Muscle of back (tissue), 3 donors: ENCODE measurements at regions not wholly inside any gene's neighbourhood (a gene's known extent, or its start where the extent isn't known, plus 50 kb on each side); places are given as distances from the start of the nearest gene placed in this dataset.
"Not testable (repeated sequence)": the region's sequence is repeated elsewhere in the genome, so short reads cannot be mapped to it uniquely, and the experiment has no call there.

ENCODE experiments used
- DNase-seq, 3 donors: peaks; one replicate each; pipeline versions ENCODE4 v3.0.0 to v3.0.0-alpha.2; 2013

DNA sequence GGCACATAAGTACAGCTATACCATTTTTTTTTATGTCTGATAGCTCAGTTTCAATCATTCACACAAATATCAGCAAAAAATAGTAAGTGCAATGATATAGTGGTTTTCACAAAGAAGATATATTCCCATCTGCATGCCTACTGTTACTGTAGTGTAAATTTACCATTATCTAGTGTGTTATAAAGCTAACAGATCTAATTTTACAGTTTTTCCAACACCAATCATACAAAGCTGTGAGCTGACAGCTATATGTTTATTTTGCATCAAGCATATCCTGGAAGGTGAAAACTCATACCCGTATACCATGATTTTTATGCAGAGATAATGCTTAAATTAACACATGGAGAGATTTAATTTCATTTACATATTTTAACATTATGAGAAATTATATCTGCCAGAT is 89.9 kb upstream of the HAPLN1 start:
- no peak for DNase-seq

DNA sequence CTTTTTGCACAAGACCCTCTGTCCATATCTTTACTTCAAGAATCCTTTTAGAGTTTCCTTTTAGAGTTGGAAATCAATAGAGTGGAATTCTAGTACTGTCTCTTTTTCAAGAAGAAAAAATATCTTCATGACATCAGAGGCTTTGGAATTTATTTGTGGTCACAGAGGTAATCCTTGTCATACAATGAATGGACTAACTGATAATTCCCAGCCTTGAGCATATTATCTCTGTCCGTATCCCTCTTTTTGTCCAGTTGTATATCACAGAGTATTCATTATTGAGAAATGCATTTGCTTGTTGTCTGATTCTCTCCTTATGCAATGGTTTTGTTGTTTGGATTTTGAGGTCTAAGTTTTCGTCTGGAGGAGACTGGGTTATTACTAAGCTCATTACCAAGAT is 82.0 kb upstream of the HAPLN1 start:
- no peak for DNase-seq

DNA sequence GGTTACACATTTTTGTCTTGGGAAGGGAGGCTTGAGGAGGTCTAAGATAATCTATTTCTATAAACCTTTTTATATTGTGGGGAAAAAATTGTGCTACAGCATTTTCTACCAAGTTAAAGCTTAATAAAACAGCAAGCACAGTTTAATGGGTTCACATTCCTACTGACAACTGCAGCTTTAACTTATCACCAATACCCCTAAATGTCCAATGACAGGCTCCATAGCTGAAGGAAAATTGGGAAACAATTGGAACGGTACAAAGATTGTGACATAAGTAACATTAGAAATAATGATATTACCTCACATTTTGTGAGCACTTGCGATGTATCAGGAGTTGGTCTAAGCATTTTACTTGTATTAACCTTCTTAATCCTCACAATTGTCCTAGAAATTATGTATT is 79.5 kb upstream of the HAPLN1 start:
- DNase-seq, result no peak

DNA sequence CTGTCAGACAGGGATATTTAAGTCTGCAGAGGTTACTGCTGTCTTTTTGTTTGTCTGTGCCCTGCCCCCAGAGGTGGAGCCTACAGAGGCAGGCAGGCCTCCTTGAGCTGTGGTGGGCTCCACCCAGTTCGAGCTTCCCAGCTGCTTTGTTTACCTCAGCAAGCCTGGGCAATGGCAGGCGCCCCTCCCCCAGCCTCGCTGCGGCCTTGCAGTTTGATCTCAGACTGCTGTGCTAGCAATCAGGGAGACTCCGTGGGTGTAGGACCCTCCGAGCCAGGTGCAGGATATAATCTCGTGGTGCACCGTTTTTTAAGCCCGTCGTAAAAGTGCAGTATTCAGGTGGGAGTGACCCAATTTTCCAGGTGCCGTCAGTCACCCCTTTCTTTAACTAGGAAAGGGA is 78.4 kb upstream of the HAPLN1 start:
- not testable (repeated sequence) for DNase-seq

- DNase-seq, result no peak
These were observed 68.7 kb upstream of the HAPLN1 start for GRCh38 chr5:83789371-83789770.

GRCh38 chr5:83787631-83788030 is 67.0 kb upstream of the HAPLN1 start:
- DNase-seq, result peak in 1 of 3 donors; percentile 5

DNA sequence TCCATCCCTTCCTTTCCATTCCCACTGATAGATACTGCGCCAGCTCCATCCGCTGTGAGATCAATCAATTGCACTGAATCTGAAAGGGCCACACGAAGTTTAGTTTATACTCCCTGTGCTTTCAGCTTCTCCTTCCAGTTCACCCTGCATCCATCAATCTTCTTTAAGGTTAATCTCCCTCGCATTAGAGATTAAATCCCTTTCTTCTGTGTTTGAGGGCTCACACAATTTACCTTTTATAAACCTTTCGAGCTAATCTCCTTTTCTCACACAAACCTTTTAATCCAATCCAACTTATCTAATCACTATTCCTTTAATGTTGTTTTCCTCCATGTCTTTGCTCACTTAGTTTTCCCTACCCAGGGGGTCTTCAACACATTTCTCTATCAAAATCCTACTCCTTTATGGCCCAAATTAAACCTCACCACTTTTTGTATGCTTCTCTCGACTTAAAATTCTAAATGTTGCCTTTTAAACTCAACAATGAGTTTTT is 64.6 kb upstream of the HAPLN1 start:
- no peak for DNase-seq

DNA sequence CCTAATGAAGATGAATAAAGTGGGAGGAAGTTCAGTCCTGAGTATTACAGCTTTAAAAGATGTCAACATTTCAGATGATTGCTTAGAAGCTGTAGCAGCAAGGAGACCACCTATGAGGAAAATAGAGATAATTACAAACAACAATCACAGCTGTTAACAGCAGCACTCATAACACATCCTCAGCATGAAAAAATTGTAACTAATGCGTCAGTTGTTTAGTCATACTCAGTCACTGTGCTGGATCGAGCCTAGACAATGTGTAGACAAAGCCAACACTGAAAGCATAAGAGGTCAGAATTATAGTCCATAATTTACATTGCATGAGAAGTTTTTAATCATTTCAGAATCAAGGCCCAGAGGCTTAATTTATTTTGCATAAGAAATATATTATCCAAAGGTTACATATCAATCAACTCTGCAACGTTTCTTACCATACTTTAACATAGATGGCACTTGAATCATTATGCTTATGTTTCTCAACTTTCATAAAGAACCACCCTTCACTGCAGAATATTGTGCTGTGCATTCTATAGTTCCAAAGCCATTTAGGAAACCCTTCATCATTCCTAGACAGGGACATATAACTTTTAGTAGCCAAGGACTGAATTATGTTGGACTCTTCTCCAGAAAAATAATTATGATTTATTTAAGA is 60.2 kb upstream of the HAPLN1 start:
- no peak for DNase-seq

DNA sequence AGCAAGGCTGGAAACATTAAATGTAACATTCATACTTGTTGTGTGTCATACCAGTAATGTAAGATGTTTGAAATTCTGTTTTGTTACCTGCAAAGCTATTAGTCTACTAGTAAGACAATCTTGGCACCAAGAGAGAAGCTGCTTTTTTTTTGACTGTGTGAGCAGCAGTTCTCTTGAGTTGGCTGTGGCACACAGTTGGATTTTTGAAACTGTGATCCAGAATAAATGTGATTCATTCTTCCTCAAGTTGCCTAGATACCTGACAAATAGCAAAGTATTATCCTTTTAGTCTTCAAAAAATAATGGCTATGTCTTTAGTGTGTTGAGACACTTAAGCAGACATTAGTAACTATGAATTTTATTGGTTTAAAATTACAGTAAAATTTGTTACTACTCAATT is 57.2 kb upstream of the HAPLN1 start:
- DNase-seq, result no peak

GRCh38 chr5:83776437-83777031 is 55.9 kb upstream of the HAPLN1 start:
- no peak for DNase-seq
